Parathyroid adenoma (tissue), 2 donors: ENCODE measurements at regions not wholly inside any gene's neighbourhood (a gene's known extent, or its start where the extent isn't known, plus 50 kb on each side); places are given as distances from the start of the nearest gene placed in this dataset.

Experiments used
- H2AFZ ChIP-seq: fragments of 300-600 bp; sonication (generic); one replicate; pipeline ENCODE4 v1.7.0; 2017; ENCODE audit warnings: antibody characterized with exemption, mild to moderate bottlenecking
- H3K27ac ChIP-seq: fragments of 300-600 bp; sonication (generic); one replicate; pipeline ENCODE4 v1.7.0; 2017
- H3K27me3 ChIP-seq: fragments of 300-600 bp; sonication (generic); one replicate; pipeline ENCODE4 v1.7.0; 2017; ENCODE audit warnings: low read length; ENCODE audit not compliant: control insufficient read depth, insufficient read depth
- H3K36me3 ChIP-seq: fragments of 300-600 bp; sonication (generic); one replicate; pipeline ENCODE4 v1.7.0; 2017; ENCODE audit warnings: low read length; ENCODE audit not compliant: control insufficient read depth, insufficient read depth
- H3K4me1 ChIP-seq: fragments of 300-600 bp; sonication (generic); one replicate; pipeline ENCODE4 v1.7.0; 2017; ENCODE audit warnings: control low read depth
- H3K4me2 ChIP-seq: fragments of 300-600 bp; sonication (generic); one replicate; pipeline ENCODE4 v1.7.0; 2017; ENCODE audit warnings: low read length
- H3K4me3 ChIP-seq: fragments of 300-600 bp; sonication (generic); one replicate; pipeline ENCODE4 v1.7.0; 2017; ENCODE audit warnings: low read depth, low read length
- H3K79me2 ChIP-seq: fragments of 300-600 bp; sonication (generic); one replicate; pipeline ENCODE4 v1.7.0; 2017; ENCODE audit warnings: control low read depth
- H3K9ac ChIP-seq: fragments of 300-600 bp; sonication (generic); one replicate; pipeline ENCODE4 v1.7.0; 2017; ENCODE audit warnings: mild to moderate bottlenecking
- H3K9me3 ChIP-seq: fragments of 300-600 bp; sonication (generic); one replicate; pipeline ENCODE4 v1.7.0; 2017; ENCODE audit warnings: low read length; ENCODE audit not compliant: control insufficient read depth
- CTCF ChIP-seq: fragments of 300-600 bp; sonication (generic); IDR thresholded peaks from one replicate; pipeline ENCODE4 v1.7.0; 2017; ENCODE audit warnings: antibody characterized with exemption, mild to moderate bottlenecking
- donor health status: primary hyperparathyroidism.

GRCh38 chr17:72004611-72005331 lies 116.0 kb upstream of the SOX9 start:
- H3K9me3 ChIP-seq: no peaks in the 10 kb centered on the region
- H3K79me2 ChIP-seq: no peaks in the 10 kb centered on the region
- no peak for TF ChIP-seq CTCF
- no peak overlapping the region for H3K4me3 ChIP-seq
- H3K36me3 ChIP-seq: no peaks in the 10 kb centered on the region
- no peaks in the 10 kb centered on the region for H3K4me1 ChIP-seq
- H3K9ac ChIP-seq: no peak overlapping the region
- H3K27me3 ChIP-seq: no peaks in the 10 kb centered on the region
- no peak overlapping the region for H3K4me2 ChIP-seq
- H2AFZ ChIP-seq: no peak overlapping the region
- no peak overlapping the region for H3K27ac ChIP-seq

GRCh38 chr17:72005332-72006163 lies 115.3 kb upstream of the SOX9 start:
- H3K27me3 ChIP-seq: no peaks in the 10 kb centered on the region
- no peaks in the 10 kb centered on the region for H3K9me3 ChIP-seq
- H2AFZ ChIP-seq: no peak overlapping the region
- no peaks in the 10 kb centered on the region for H3K79me2 ChIP-seq
- no peaks in the 10 kb centered on the region for H3K36me3 ChIP-seq
- H3K4me3 ChIP-seq: no peak overlapping the region
- TF ChIP-seq CTCF: no peak
- no peak overlapping the region for H3K9ac ChIP-seq
- no peak overlapping the region for H3K4me2 ChIP-seq
- no peaks in the 10 kb centered on the region for H3K4me1 ChIP-seq
- H3K27ac ChIP-seq: no peak overlapping the region

GRCh38 chr17:72008236-72008876 lies 112.5 kb upstream of the SOX9 start:
- H2AFZ ChIP-seq: no peak overlapping the region
- H3K9me3 ChIP-seq: no peaks in the 10 kb centered on the region
- H3K4me3 ChIP-seq: no peak overlapping the region
- no peaks in the 10 kb centered on the region for H3K79me2 ChIP-seq
- TF ChIP-seq CTCF: no peak
- no peak overlapping the region for H3K27ac ChIP-seq
- no peak overlapping the region for H3K4me2 ChIP-seq
- H3K27me3 ChIP-seq: no peaks in the 10 kb centered on the region
- H3K4me1 ChIP-seq: no peaks in the 10 kb centered on the region
- no peaks in the 10 kb centered on the region for H3K36me3 ChIP-seq
- H3K9ac ChIP-seq: no peak overlapping the region

GRCh38 chr17:72011561-72011960 lies 109.3 kb upstream of the SOX9 start:
- Histone ChIP-seq H3K36me3 (no peaks in the 10 kb centered on the region), H3K27ac (no peak overlapping the region), H3K4me3 (no peak overlapping the region), H3K9ac (no peak overlapping the region), H3K9me3 (no peaks in the 10 kb centered on the region), H3K79me2 (no peaks in the 10 kb centered on the region), H3K4me1 (no peaks in the 10 kb centered on the region), H2AFZ (no peak overlapping the region), H3K4me2 (no peak overlapping the region), H3K27me3 (no peaks in the 10 kb centered on the region)
- no peak for TF ChIP-seq CTCF
